ENCODE measurements at regions not wholly inside any gene's neighbourhood (a gene's known extent, or its start where the extent isn't known, plus 50 kb on each side); places are given as distances from the start of the nearest gene placed in this dataset.

DNA sequence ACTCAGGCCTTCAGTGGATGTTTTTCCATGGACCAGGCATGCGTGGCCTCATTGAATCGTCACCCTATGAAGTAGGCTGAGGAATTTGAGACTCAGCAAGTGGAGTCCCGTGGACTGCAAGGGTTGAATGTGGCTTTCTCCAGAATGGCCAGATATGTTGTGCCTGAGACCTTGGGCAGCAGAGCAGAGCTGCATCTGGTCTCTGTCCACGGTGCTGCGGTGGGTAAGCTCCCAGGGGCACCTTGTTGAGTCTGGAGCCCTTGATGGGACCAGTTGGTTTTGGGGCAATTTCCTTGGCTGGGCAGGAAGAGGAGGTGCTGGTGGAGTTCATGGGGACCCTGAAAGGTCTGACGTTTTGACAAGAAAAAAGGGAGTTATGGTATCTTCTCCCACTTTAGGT lies 368.1 kb upstream of the EEF2KMT start:
- intact Hi-C loops (cut with DNase I; ENCODE audit: low total_unique reads), result no loop called here
- TF ChIP-seq, protein P1, sequence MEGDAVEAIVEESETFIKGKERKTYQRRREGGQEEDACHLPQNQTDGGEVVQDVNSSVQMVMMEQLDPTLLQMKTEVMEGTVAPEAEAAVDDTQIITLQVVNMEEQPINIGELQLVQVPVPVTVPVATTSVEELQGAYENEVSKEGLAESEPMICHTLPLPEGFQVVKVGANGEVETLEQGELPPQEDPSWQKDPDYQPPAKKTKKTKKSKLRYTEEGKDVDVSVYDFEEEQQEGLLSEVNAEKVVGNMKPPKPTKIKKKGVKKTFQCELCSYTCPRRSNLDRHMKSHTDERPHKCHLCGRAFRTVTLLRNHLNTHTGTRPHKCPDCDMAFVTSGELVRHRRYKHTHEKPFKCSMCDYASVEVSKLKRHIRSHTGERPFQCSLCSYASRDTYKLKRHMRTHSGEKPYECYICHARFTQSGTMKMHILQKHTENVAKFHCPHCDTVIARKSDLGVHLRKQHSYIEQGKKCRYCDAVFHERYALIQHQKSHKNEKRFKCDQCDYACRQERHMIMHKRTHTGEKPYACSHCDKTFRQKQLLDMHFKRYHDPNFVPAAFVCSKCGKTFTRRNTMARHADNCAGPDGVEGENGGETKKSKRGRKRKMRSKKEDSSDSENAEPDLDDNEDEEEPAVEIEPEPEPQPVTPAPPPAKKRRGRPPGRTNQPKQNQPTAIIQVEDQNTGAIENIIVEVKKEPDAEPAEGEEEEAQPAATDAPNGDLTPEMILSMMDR (IDR thresholded peaks at IDR 0.05), result no peak
- TF ChIP-seq POLR2A (IDR thresholded peaks at IDR 0.05), result no peak
- Histone ChIP-seq H3K36me3 (ENCODE audit: low read depth, missing control alignments) (no peaks in the 10 kb centered on the region), H3K4me3 (no peak overlapping the region), H3K27ac (no peak overlapping the region), H3K27me3 (no peaks in the 10 kb centered on the region), H3K4me1 (no peaks in the 10 kb centered on the region), H3K9me3 (no peaks in the 10 kb centered on the region)
- 85 to 86% methylated on average over 6 of the region's 6 CpGs for WGBS, 2 donors
- no peak for DNase-seq

DNA sequence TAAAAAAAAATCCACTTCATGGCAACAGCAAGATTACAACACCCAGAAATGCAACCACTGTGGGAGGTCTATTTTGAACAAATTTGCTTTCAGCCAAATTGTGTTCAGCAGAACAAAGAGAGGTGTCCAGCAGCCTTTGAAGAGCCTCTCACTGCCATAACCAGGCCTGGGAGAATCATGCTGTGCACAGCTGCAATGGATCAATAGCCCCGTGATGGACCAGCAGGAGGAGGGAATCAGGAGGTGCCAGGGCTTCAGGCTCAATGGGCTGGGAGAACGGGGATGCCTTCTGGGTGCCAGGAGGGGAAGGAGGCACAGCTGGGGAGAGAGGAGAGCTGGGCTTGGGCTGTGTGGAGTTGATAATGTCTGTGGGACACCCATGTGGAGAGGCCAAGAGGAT lies 366.2 kb upstream of the EEF2KMT start:
- no peak for DNase-seq
- intact Hi-C loops (cut with DNase I; ENCODE audit: low total_unique reads), result no loop called here
- WGBS, 2 donors, result 47 to 65% methylated on average over 2 of the region's 2 CpGs

DNA sequence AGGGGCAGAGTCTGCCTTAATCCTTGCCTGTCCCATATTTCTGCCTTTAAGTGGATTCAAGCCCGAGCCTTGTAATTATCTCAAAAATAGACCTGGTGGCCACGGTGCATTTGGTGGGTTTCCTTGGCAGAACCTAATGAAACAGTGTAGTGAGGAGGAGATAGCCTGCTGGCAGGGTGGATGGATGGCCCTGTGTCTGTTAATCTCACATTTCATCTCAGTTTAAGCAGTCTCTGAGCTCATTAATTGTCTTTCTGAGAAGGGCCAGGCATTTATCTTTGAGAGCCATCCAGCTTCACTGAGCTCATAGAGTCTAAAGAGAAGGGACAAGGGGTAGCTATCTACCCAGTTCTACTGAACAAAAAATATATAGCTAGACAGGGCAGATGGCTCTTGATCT lies 364.0 kb upstream of the EEF2KMT start:
- Histone ChIP-seq H3K36me3 (ENCODE audit: low read depth, missing control alignments) (no peaks in the 10 kb centered on the region), H3K27me3 (no peaks in the 10 kb centered on the region), H3K27ac (no peak overlapping the region), H3K4me3 (no peak overlapping the region), H3K4me1 (no peaks in the 10 kb centered on the region), H3K9me3 (no peaks in the 10 kb centered on the region)
- intact Hi-C loops (cut with DNase I; ENCODE audit: low total_unique reads), result no loop called here
- no peak for DNase-seq
- WGBS, 2 donors, result 50 to 56% methylated on average over 2 of the region's 2 CpGs
- no peak for TF ChIP-seq POLR2A (IDR thresholded peaks at IDR 0.05)
- TF ChIP-seq, protein P1 (IDR thresholded peaks at IDR 0.05), result no peak

More for the DNA sequence above, 366.2 kb upstream of the EEF2KMT start:
- Histone ChIP-seq H3K4me1 (no peaks in the 10 kb centered on the region), H3K27me3 (no peaks in the 10 kb centered on the region), H3K9me3 (no peaks in the 10 kb centered on the region), H3K4me3 (no peak overlapping the region), H3K36me3 (ENCODE audit: low read depth, missing control alignments) (no peaks in the 10 kb centered on the region), H3K27ac (no peak overlapping the region)
- TF ChIP-seq, protein P1 (IDR thresholded peaks at IDR 0.05), result no peak
- no peak for TF ChIP-seq POLR2A (IDR thresholded peaks at IDR 0.05)

DNA sequence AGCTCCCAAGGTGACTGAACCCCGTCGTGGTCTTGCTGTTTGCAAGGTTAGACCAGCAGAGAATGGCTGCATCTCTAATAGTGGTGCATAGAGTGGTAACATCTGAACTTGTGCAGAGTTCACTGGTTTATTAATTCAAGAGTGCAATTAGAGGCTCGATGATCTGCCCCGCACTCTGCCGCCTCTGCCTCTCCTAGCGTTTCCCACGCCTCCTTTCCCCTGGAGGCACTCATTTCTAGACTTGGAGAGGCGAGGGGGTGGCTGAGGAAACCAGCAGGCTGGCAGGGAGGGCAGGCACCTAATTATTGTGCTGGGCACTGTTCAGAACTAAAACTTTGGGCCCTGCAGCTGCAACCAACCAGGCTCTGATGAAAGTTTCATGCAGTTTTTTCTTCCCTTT lies 363.5 kb upstream of the EEF2KMT start:
- Histone ChIP-seq H3K9me3 (no peaks in the 10 kb centered on the region), H3K36me3 (ENCODE audit: low read depth, missing control alignments) (no peaks in the 10 kb centered on the region), H3K27ac (no peak overlapping the region), H3K4me1 (no peaks in the 10 kb centered on the region), H3K27me3 (no peaks in the 10 kb centered on the region), H3K4me3 (no peak overlapping the region)
- TF ChIP-seq, protein P1 (IDR thresholded peaks at IDR 0.05), result no peak
- no peak for TF ChIP-seq POLR2A (IDR thresholded peaks at IDR 0.05)
- no peak for DNase-seq
- intact Hi-C loops (cut with DNase I; ENCODE audit: low total_unique reads), result no loop called here
- WGBS, 2 donors, result 51 to 65% methylated on average over 8 of the region's 8 CpGs

DNA sequence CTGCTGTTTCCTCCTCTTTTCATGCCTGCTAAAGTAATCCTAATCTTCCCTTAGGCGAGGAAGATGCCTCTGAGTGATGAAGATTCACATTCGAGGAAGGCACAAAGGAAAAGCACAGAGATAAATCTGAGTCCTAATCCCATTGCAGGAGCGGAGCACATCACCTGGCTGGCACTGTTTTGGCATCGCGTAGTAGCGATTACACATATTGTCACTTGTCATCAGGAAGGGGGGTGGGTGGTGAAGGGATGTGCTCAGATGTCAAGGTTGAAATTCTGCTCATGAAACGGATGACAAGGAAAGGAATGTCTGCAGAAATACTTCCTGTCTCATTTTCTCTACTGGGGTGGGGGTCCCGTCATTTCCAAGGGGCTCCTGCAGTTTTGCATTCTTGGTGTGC lies 363.1 kb upstream of the EEF2KMT start:
- no peak for TF ChIP-seq POLR2A (IDR thresholded peaks at IDR 0.05)
- TF ChIP-seq, protein P1 (IDR thresholded peaks at IDR 0.05), result no peak
- intact Hi-C loops (cut with DNase I; ENCODE audit: low total_unique reads), result no loop called here

More for the DNA sequence above, 363.1 kb upstream of the EEF2KMT start:
- Histone ChIP-seq H3K27me3 (no peaks in the 10 kb centered on the region), H3K4me3 (no peak overlapping the region), H3K36me3 (ENCODE audit: low read depth, missing control alignments) (no peaks in the 10 kb centered on the region), H3K9me3 (no peaks in the 10 kb centered on the region), H3K4me1 (no peaks in the 10 kb centered on the region), H3K27ac (no peak overlapping the region)
- WGBS, 2 donors, result 64 to 66% methylated on average over 8 of the region's 8 CpGs
- no peak for DNase-seq
